ENCODE measurements at regions not wholly inside any gene's neighbourhood (a gene's known extent, or its start where the extent isn't known, plus 50 kb on each side); places are given as distances from the start of the nearest gene placed in this dataset.

GRCh38 chr12:90299121-90299520 lies 590.5 kb upstream of the ATP2B1 start:
- no peaks in the 10 kb centered on the region for H3K27me3 Mint-ChIP-seq (ENCODE audit: low read depth)
- no peak overlapping the region for H3K4me3 Mint-ChIP-seq
- H3K27ac Mint-ChIP-seq, result no peak overlapping the region
- peaks cover 7% of the 10 kb centered on the region for H3K4me1 Mint-ChIP-seq
- H3K36me3 Mint-ChIP-seq (ENCODE audit: low read depth), result no peaks in the 10 kb centered on the region
- TF ChIP-seq CTCF (IDR thresholded peaks at IDR 0.05; ENCODE audit: unreplicated experiment in 3 of 3), result no peak
- H3K9me3 Mint-ChIP-seq, result no peaks in the 10 kb centered on the region

GRCh38 chr12:90298289-90298948 lies 589.8 kb upstream of the ATP2B1 start:
- Mint-ChIP-seq H3K4me1 (peaks cover 11% of the 10 kb centered on the region), H3K27ac (no peak overlapping the region), H3K36me3 (ENCODE audit: low read depth) (no peaks in the 10 kb centered on the region), H3K27me3 (ENCODE audit: low read depth) (no peaks in the 10 kb centered on the region), H3K4me3 (no peak overlapping the region), H3K9me3 (no peaks in the 10 kb centered on the region)
- TF ChIP-seq CTCF (IDR thresholded peaks at IDR 0.05; ENCODE audit: unreplicated experiment in 3 of 3), result no peak

DNA sequence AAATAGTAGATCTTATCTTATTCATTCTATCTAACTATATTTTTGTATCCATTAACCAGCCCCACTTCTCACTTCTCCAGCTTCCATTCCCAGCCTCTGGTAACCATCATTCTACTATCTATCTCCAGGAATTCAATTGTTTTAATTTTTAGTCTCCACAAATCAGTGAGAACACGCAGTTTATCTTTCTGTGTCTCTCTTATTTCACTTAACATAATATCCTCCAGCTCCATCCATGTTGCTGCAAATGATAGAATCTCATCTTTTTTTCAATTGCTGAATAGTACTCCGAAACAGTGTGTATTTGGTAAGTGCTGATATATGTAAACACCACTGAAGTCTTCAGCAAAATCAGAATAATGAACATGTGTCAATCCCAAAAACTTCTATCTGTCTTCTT lies 587.2 kb upstream of the ATP2B1 start:
- H3K4me3 Mint-ChIP-seq, result no peak overlapping the region

GRCh38 chr12:90292183-90292582 lies 583.5 kb upstream of the ATP2B1 start:
- TF ChIP-seq CTCF (IDR thresholded peaks at IDR 0.05; ENCODE audit: unreplicated experiment in 3 of 3), result no peak
- H3K27ac Mint-ChIP-seq, result peak overlapping the region; percentile 17 to 56 (median 20)
- H3K4me1 Mint-ChIP-seq, result peaks cover 17% of the 10 kb centered on the region
- H3K27me3 Mint-ChIP-seq (ENCODE audit: low read depth), result no peaks in the 10 kb centered on the region
- H3K36me3 Mint-ChIP-seq (ENCODE audit: low read depth), result no peaks in the 10 kb centered on the region
- H3K9me3 Mint-ChIP-seq, result peaks cover 11% of the 10 kb centered on the region
- peak overlapping the region in 1 of 3 experiments; percentile 1 for H3K4me3 Mint-ChIP-seq

More for the DNA sequence above, 587.2 kb upstream of the ATP2B1 start:
- no peak for TF ChIP-seq CTCF (IDR thresholded peaks at IDR 0.05; ENCODE audit: unreplicated experiment in 3 of 3)
- no peaks in the 10 kb centered on the region for H3K36me3 Mint-ChIP-seq (ENCODE audit: low read depth)
- no peaks in the 10 kb centered on the region for H3K9me3 Mint-ChIP-seq
- peaks cover 15% of the 10 kb centered on the region for H3K4me1 Mint-ChIP-seq
- no peaks in the 10 kb centered on the region for H3K27me3 Mint-ChIP-seq (ENCODE audit: low read depth)
- no peak overlapping the region for H3K27ac Mint-ChIP-seq

GRCh38 chr12:90290980-90291975 lies 582.6 kb upstream of the ATP2B1 start:
- H3K36me3 Mint-ChIP-seq (ENCODE audit: low read depth), result no peaks in the 10 kb centered on the region
- no peak for TF ChIP-seq CTCF (IDR thresholded peaks at IDR 0.05; ENCODE audit: unreplicated experiment in 3 of 3)
- no peak overlapping the region for H3K4me3 Mint-ChIP-seq
- peak overlapping the region in 2 of 3 experiments; percentile 7 to 43 for H3K27ac Mint-ChIP-seq
- H3K9me3 Mint-ChIP-seq, result peaks cover 11% of the 10 kb centered on the region
- no peaks in the 10 kb centered on the region for H3K27me3 Mint-ChIP-seq (ENCODE audit: low read depth)
- peaks cover 17% of the 10 kb centered on the region for H3K4me1 Mint-ChIP-seq

Data from nephron (organoid).